ENCODE measurements at regions not wholly inside any gene's neighbourhood (a gene's known extent, or its start where the extent isn't known, plus 50 kb on each side); places are given as distances from the start of the nearest gene placed in this dataset.
A peak's percentile ranks its signal among the peaks of the same experiment; 100 is the strongest.

- Mint-ChIP-seq H3K27ac (no peak overlapping the region), H3K9me3 (peaks cover 8% of the 10 kb centered on the region), H3K4me3 (no peak overlapping the region), H3K27me3 (peaks cover 42% of the 10 kb centered on the region), H3K36me3 (ENCODE audit: low read depth) (no peaks in the 10 kb centered on the region), H3K4me1 (no peaks in the 10 kb centered on the region)
- no peak for ATAC-seq (replicated peaks)
Observed at GRCh38 chr15:60057554-60057953, 53.4 kb downstream of the FOXB1 start.

DNA sequence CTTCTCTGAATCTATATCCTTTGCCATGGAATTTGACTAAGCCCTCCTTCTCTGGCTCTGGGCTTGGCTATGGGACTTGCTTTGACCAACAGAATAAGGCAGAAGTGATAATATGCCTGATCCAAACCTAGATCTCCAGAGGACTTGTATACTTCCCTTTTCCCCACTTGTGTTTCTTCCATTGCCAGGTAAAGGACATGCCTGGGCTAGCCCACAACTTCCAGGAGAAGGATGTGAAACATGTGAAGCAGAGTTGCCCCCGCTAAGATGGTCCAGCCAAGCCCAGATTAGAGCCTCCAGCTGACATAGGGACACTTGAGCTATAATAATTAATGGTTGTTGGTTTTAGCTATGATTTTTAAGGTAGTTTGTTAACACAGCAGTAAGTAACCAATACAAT lies 55.1 kb downstream of the FOXB1 start:
- H3K4me1 Mint-ChIP-seq: no peaks in the 10 kb centered on the region
- no peak overlapping the region for H3K4me3 Mint-ChIP-seq
- no peak overlapping the region for H3K27ac Mint-ChIP-seq
- H3K36me3 Mint-ChIP-seq (ENCODE audit: low read depth): no peaks in the 10 kb centered on the region
- H3K9me3 Mint-ChIP-seq: peaks cover 8% of the 10 kb centered on the region
- peaks cover 38% of the 10 kb centered on the region for H3K27me3 Mint-ChIP-seq
- ATAC-seq (replicated peaks): no peak

DNA sequence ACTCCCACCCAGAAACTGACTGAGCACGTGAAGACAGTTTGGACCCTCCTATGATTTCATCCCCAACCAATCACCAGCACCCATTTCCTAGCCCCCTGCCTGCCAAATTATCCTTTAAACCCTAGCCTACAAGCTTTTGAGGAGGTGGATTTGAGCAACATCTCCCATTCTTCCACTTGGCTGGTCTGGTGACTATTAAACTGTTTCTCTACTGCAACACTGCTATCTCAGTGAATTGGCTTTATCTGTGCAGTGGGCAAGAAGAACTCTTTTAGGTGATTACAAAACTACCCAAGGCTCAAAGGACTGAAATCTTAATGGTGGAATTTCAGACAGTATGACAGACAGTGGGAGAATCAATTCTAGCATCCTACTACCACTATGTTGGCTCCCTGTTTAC lies 57.6 kb downstream of the FOXB1 start:
- Mint-ChIP-seq H3K4me1 (no peaks in the 10 kb centered on the region), H3K4me3 (no peak overlapping the region), H3K27me3 (peaks cover 37% of the 10 kb centered on the region), H3K36me3 (ENCODE audit: low read depth) (no peaks in the 10 kb centered on the region), H3K9me3 (peaks cover 8% of the 10 kb centered on the region), H3K27ac (no peak overlapping the region)
- ATAC-seq (replicated peaks): no peak

DNA sequence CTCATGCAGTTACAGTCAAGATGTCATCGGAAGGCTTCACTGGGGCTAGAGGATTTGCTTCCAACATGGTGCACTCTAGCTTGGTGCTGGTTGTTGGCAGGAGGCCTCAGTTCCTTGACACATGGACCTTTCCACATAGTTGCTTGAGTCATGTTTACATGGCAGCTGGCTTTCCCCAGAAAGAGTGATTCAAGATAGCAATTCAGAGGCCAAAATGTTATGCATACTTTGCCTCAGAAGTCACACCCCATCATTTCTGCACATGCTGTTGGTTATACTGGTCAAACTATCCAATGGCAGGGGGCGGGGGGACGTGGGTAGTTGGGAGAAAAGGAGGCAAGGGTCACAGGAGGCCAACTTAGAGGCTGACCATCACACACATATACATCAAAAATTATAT lies 58.7 kb downstream of the FOXB1 start:
- peaks cover 8% of the 10 kb centered on the region for H3K9me3 Mint-ChIP-seq
- H3K4me3 Mint-ChIP-seq: no peak overlapping the region
- no peaks in the 10 kb centered on the region for H3K36me3 Mint-ChIP-seq (ENCODE audit: low read depth)
- H3K4me1 Mint-ChIP-seq: no peaks in the 10 kb centered on the region
- no peak overlapping the region for H3K27ac Mint-ChIP-seq
- ATAC-seq (replicated peaks): no peak
- peaks cover 33% of the 10 kb centered on the region for H3K27me3 Mint-ChIP-seq

DNA sequence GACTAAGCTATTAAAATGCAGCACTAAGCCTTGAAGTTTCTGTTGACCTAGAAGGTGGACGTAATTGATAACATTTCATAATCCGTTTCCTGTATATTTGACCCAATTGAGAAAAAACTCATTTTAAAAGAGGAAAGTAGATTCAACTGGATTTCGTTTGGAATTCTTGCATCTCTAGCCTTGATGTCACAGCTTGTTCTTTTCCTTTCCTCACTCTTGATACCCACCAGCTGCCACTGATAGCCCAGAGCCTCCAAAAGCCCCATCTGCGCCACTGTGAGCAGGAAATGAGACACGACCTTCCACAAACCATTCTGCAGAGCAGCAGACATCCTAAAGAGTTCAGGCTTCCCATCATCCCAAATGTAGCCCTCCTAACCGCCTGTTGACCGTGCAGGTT lies 61.8 kb downstream of the FOXB1 start:
- no peaks in the 10 kb centered on the region for H3K36me3 Mint-ChIP-seq (ENCODE audit: low read depth)
- H3K4me1 Mint-ChIP-seq: no peaks in the 10 kb centered on the region
- H3K4me3 Mint-ChIP-seq: no peak overlapping the region
- no peak overlapping the region for H3K27ac Mint-ChIP-seq
- ATAC-seq (replicated peaks): no peak
- H3K9me3 Mint-ChIP-seq: peaks cover 8% of the 10 kb centered on the region
- peaks cover 21% of the 10 kb centered on the region for H3K27me3 Mint-ChIP-seq

GRCh38 chr15:60070838-60071493 lies 66.9 kb downstream of the FOXB1 start:
- no peak overlapping the region for H3K4me3 Mint-ChIP-seq
- no peak overlapping the region for H3K27ac Mint-ChIP-seq
- no peaks in the 10 kb centered on the region for H3K36me3 Mint-ChIP-seq (ENCODE audit: low read depth)
- ATAC-seq (replicated peaks): no peak
- peaks cover 11% of the 10 kb centered on the region for H3K27me3 Mint-ChIP-seq
- H3K4me1 Mint-ChIP-seq: peaks cover 6% of the 10 kb centered on the region
- peaks cover 5% of the 10 kb centered on the region for H3K9me3 Mint-ChIP-seq

GRCh38 chr15:60072826-60073465 lies 68.8 kb downstream of the FOXB1 start:
- peaks cover 13% of the 10 kb centered on the region for H3K4me1 Mint-ChIP-seq
- H3K9me3 Mint-ChIP-seq: peaks cover 5% of the 10 kb centered on the region
- peaks cover 7% of the 10 kb centered on the region for H3K27me3 Mint-ChIP-seq
- H3K27ac Mint-ChIP-seq: no peak overlapping the region
- ATAC-seq (replicated peaks): no peak
- no peaks in the 10 kb centered on the region for H3K36me3 Mint-ChIP-seq (ENCODE audit: low read depth)
- H3K4me3 Mint-ChIP-seq: no peak overlapping the region

- peaks cover 7% of the 10 kb centered on the region for H3K27me3 Mint-ChIP-seq
- peaks cover 13% of the 10 kb centered on the region for H3K4me1 Mint-ChIP-seq
- H3K36me3 Mint-ChIP-seq (ENCODE audit: low read depth): no peaks in the 10 kb centered on the region
- H3K4me3 Mint-ChIP-seq: no peak overlapping the region
- ATAC-seq (replicated peaks): no peak
- H3K27ac Mint-ChIP-seq: no peak overlapping the region
- H3K9me3 Mint-ChIP-seq: peaks cover 5% of the 10 kb centered on the region
Observed at GRCh38 chr15:60073466-60073840, 69.3 kb downstream of the FOXB1 start.

DNA sequence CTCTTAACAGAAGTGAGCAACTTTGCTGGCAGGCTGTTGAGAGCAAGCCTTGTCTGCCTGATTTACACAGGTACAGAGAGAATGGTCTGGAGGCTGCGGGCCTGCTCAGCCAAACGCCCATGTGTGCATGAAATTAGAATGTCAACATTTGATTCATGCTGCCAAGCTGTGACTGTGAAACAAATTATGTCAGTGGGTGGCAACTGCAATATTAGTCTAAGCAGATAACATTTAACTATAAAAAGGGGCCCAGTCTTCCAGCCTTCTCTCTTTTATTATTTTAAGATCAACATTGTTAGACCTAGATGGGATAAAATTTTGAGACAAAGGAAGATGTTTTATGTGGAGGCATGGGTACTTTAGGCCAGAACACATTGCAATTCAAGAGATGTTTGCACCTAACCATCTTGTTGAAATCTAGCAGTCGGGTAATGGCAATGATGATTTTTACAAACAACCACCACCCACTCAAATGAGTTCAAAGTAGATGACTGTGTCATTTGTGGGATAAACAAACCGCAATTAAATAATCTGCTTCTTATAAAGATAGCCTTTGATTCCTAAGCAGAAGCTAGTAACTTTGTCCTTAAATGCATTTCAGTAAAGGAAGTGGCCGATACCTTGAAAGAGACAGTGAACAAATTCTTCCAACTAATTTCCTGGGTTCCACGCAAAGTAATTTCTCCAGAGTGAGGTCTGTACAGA lies 70.2 kb downstream of the FOXB1 start:
- Mint-ChIP-seq H3K9me3 (peaks cover 5% of the 10 kb centered on the region), H3K4me3 (no peak overlapping the region), H3K4me1 (peaks cover 13% of the 10 kb centered on the region), H3K27ac (no peak overlapping the region), H3K27me3 (peaks cover 7% of the 10 kb centered on the region), H3K36me3 (ENCODE audit: low read depth) (no peaks in the 10 kb centered on the region)
- ATAC-seq (replicated peaks): no peak

DNA sequence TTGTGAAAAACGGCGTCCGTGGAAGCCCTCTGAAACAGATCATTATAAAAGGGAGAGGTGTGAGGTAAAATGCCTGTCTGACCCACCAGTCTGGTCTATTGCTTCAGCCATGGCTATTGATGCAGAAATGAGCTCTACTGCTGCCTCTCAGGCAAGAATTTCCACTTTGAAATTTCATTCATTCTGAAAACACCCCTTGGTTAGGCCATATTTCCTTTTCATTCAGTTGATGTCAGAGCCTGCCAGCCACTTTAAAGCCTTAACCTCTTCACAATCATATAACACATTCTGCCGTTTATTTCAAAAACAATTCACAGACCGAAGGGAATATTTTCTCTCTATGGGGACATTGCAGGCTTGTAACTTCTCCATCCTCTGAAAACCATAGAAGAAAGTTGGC lies 71.9 kb downstream of the FOXB1 start:
- Mint-ChIP-seq H3K27me3 (peaks cover 7% of the 10 kb centered on the region), H3K36me3 (ENCODE audit: low read depth) (no peaks in the 10 kb centered on the region), H3K9me3 (peaks cover 5% of the 10 kb centered on the region), H3K4me3 (no peak overlapping the region), H3K27ac (peak overlapping the region; percentile 67), H3K4me1 (peaks cover 13% of the 10 kb centered on the region)
- ATAC-seq (replicated peaks): peak; percentile 52

DNA sequence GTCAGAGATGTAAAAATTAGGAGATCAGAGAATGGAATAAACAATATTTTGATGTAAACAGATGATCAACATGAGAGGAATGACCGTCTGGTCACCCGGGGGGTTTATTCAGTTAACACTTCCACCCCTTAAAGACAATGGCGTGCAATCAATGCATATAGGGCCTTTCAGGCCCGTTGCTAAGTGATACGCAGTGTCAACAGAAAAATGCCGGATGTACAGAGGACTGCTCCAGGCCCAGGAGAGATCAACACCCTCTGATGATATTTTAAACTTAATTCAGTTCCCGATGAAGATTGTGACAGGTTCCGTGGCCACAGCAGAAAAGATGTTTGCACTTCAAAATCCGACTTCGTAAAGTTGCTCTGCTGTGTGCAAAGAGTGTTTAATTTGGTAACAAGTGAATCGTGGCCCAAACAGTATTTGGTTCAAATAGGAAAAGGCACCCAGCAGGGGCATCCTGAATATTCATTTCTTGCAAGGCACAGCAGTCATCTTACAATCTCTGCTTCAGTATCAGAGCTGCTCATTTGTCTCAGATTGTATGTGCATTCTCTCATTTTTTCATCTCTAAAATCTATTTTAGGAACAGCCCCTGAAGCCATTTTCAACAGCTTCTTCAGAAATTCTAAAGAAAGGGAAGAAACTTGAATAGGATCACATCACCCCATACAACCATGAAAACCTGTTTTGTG lies 72.6 kb downstream of the FOXB1 start:
- Mint-ChIP-seq H3K9me3 (peaks cover 5% of the 10 kb centered on the region), H3K4me3 (peak overlapping the region; percentile 26), H3K27me3 (peaks cover 9% of the 10 kb centered on the region), H3K4me1 (peaks cover 13% of the 10 kb centered on the region), H3K27ac (peak overlapping the region; percentile 68), H3K36me3 (ENCODE audit: low read depth) (no peaks in the 10 kb centered on the region)
- ATAC-seq (replicated peaks): no peak

DNA sequence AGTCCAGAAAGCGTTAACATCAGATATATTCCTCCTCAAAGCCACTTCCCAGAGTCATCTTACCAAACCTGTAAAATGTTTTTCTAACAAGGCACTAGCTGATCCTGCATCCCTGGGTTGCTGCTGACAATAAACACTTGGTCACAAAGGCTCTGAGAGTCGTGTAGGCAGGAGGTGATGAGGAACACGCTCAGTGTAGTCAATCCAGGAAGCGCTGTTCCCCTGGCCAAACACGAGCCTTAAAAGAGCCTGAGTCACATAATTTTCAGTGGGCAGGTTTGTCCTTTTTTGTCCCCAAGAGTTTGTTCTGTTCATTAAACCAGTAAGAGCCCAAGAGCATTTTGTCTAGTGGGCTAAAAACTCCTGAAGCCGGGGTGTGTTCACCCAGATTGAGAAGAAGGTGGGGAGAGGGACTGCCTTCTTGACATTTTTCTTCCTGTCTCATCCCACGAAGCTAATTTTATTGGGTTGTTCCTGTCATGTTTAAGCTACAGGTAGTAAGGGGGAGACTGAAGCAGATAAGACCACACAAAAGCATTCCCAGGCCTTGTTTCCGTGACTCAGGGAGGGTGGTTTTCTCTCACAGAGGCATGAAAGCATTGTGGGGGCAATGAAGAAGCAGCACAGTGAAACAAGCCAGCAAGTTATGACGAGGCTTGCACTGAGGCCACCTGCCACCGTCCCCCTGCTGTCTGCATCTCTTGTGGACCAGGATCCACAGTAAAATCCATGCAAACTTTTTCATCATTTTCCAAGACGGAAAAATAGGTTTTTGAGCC lies 73.7 kb downstream of the FOXB1 start:
- H3K9me3 Mint-ChIP-seq: peaks cover 5% of the 10 kb centered on the region
- H3K36me3 Mint-ChIP-seq (ENCODE audit: low read depth): no peaks in the 10 kb centered on the region
- H3K4me3 Mint-ChIP-seq: peak overlapping the region; percentile 26
- peaks cover 13% of the 10 kb centered on the region for H3K4me1 Mint-ChIP-seq
- H3K27me3 Mint-ChIP-seq: peaks cover 15% of the 10 kb centered on the region
- peak overlapping the region; percentile 68 for H3K27ac Mint-ChIP-seq
- peak; percentile 90 for ATAC-seq (replicated peaks)

DNA sequence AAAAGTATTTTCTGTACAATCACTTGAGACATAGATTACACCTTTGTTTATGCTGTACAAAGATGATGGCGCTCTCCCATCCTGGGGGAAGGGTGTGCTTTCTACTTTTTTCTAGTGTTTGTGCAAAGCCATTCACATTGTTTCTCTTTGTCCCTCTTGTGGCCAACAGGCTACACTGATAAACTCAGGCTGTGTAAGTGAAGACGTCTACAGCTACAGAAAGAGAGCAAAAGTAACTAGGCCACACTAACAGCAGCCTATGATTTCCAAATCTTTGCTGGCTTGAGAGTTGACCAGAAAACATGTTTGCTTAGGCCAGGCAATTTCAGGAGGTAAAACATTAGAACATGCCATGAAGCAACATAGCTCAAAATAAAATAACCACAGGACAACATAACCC lies 75.1 kb downstream of the FOXB1 start:
- H3K36me3 Mint-ChIP-seq (ENCODE audit: low read depth): no peaks in the 10 kb centered on the region
- ATAC-seq (replicated peaks): no peak
- H3K27me3 Mint-ChIP-seq: peaks cover 12% of the 10 kb centered on the region
- no peak overlapping the region for H3K4me3 Mint-ChIP-seq
- H3K4me1 Mint-ChIP-seq: peaks cover 7% of the 10 kb centered on the region
- no peaks in the 10 kb centered on the region for H3K9me3 Mint-ChIP-seq
- H3K27ac Mint-ChIP-seq: no peak overlapping the region

- Mint-ChIP-seq H3K27me3 (peaks cover 15% of the 10 kb centered on the region), H3K27ac (no peak overlapping the region), H3K9me3 (no peaks in the 10 kb centered on the region), H3K4me1 (peaks cover 7% of the 10 kb centered on the region), H3K4me3 (no peak overlapping the region), H3K36me3 (ENCODE audit: low read depth) (no peaks in the 10 kb centered on the region)
- ATAC-seq (replicated peaks): no peak
Observed at GRCh38 chr15:60081976-60082375, 77.9 kb downstream of the FOXB1 start.
